Nephron progenitor cell (in vitro differentiated cells): ENCODE measurements at regions not wholly inside any gene's neighbourhood (a gene's known extent, or its start where the extent isn't known, plus 50 kb on each side); places are given as distances from the start of the nearest gene placed in this dataset.

ENCODE experiments used
- DNase-seq: peaks from one replicate; pipeline ENCODE4 v3.0.0; 2021
- H3K27ac Mint-ChIP-seq: 2 replicates; pipeline ENCODE4 v1.8.0; 2021; ENCODE audit warnings: mild to moderate bottlenecking, moderate library complexity, mixed read lengths
- H3K27me3 Mint-ChIP-seq: 2 replicates; pipeline ENCODE4 v1.8.0; 2021; ENCODE audit warnings: mild to moderate bottlenecking, low read depth, mixed read lengths; ENCODE audit not compliant: poor library complexity
- H3K36me3 Mint-ChIP-seq: 2 replicates; pipeline ENCODE4 v1.8.0; 2021; ENCODE audit warnings: low read depth, mixed read lengths
- H3K4me1 Mint-ChIP-seq: 2 replicates; pipeline ENCODE4 v1.8.0; 2021; ENCODE audit warnings: mixed read lengths
- H3K4me3 Mint-ChIP-seq: 2 replicates; pipeline ENCODE4 v1.8.0; 2021; ENCODE audit warnings: mild to moderate bottlenecking, moderate library complexity, mixed read lengths
- H3K9me3 Mint-ChIP-seq: 2 replicates; pipeline ENCODE4 v1.8.0; 2021; ENCODE audit warnings: mild to moderate bottlenecking, moderate library complexity, mixed read lengths
- CTCF ChIP-seq: fragments of 200-600 bp; sonication (generic); IDR thresholded peaks from 2 replicates; pipeline ENCODE4 v1.5.0; 2021; ENCODE audit warnings: antibody characterized with exemption

GRCh38 chr14:48914921-48915320 lies 671.3 kb downstream of the RPS29 start:
- no peaks in the 10 kb centered on the region for H3K27me3 Mint-ChIP-seq
- DNase-seq: no peak
- TF ChIP-seq CTCF: no peak
- no peak overlapping the region for H3K4me3 Mint-ChIP-seq
- H3K36me3 Mint-ChIP-seq: no peaks in the 10 kb centered on the region
- no peaks in the 10 kb centered on the region for H3K4me1 Mint-ChIP-seq
- H3K27ac Mint-ChIP-seq: no peak overlapping the region
- H3K9me3 Mint-ChIP-seq: peaks cover 10% of the 10 kb centered on the region

GRCh38 chr14:48914382-48914781 lies 671.8 kb downstream of the RPS29 start:
- DNase-seq: no peak
- Mint-ChIP-seq H3K4me1 (no peaks in the 10 kb centered on the region), H3K4me3 (no peak overlapping the region), H3K9me3 (peaks cover 10% of the 10 kb centered on the region), H3K36me3 (no peaks in the 10 kb centered on the region), H3K27me3 (no peaks in the 10 kb centered on the region), H3K27ac (no peak overlapping the region)
- no peak for TF ChIP-seq CTCF

- no peak overlapping the region for H3K4me3 Mint-ChIP-seq
- DNase-seq: no peak
- no peaks in the 10 kb centered on the region for H3K36me3 Mint-ChIP-seq
- TF ChIP-seq CTCF: no peak
- H3K9me3 Mint-ChIP-seq: no peaks in the 10 kb centered on the region
- H3K4me1 Mint-ChIP-seq: no peaks in the 10 kb centered on the region
- H3K27me3 Mint-ChIP-seq: peaks cover 4% of the 10 kb centered on the region
- no peak overlapping the region for H3K27ac Mint-ChIP-seq
Measured at GRCh38 chr14:48900565-48900964, 685.6 kb downstream of the RPS29 start.

GRCh38 chr14:48890333-48890732 lies 695.8 kb downstream of the RPS29 start:
- TF ChIP-seq CTCF: no peak
- DNase-seq: no peak

GRCh38 chr14:48876806-48877340 lies 709.3 kb downstream of the RPS29 start:
- Mint-ChIP-seq H3K4me3 (no peak overlapping the region), H3K36me3 (no peaks in the 10 kb centered on the region), H3K9me3 (no peaks in the 10 kb centered on the region), H3K4me1 (peaks cover 11% of the 10 kb centered on the region), H3K27me3 (peaks cover 3% of the 10 kb centered on the region), H3K27ac (no peak overlapping the region)
- no peak for DNase-seq
- no peak for TF ChIP-seq CTCF

More at GRCh38 chr14:48890333-48890732, 695.8 kb downstream of the RPS29 start:
- Mint-ChIP-seq H3K27me3 (no peaks in the 10 kb centered on the region), H3K4me3 (no peak overlapping the region), H3K27ac (no peak overlapping the region), H3K9me3 (no peaks in the 10 kb centered on the region), H3K36me3 (no peaks in the 10 kb centered on the region), H3K4me1 (no peaks in the 10 kb centered on the region)

- no peak for DNase-seq
- Mint-ChIP-seq H3K27me3 (peaks cover 3% of the 10 kb centered on the region), H3K36me3 (no peaks in the 10 kb centered on the region), H3K4me3 (no peak overlapping the region), H3K9me3 (no peaks in the 10 kb centered on the region), H3K4me1 (peaks cover 11% of the 10 kb centered on the region), H3K27ac (no peak overlapping the region)
- TF ChIP-seq CTCF: no peak
Measured at GRCh38 chr14:48874711-48875110, 711.5 kb downstream of the RPS29 start.
